Activated T-helper 17 cell treated with anti-CD3 and anti-CD28 coated beads, Interleukin-2, amount 50 U/mL, for 72 hours (primary cell): ENCODE measurements at regions not wholly inside any gene's neighbourhood (a gene's known extent, or its start where the extent isn't known, plus 50 kb on each side); places are given as distances from the start of the nearest gene placed in this dataset.
"Not testable (repeated sequence)": the region's sequence is repeated elsewhere in the genome, so short reads cannot be mapped to it uniquely, and the experiment has no call there.

Experiments used
- ATAC-seq: fragments of 150-1000 bp; cut with Tn5 transposase; replicated peaks from 2 replicates; pipeline ENCODE4 v1.10.0; 2021; ENCODE audit warnings: mild to moderate bottlenecking, moderate library complexity
- H3K27ac Mint-ChIP-seq: one replicate; pipeline ENCODE4 v1.8.0; 2022; ENCODE audit warnings: mixed read lengths
- H3K27me3 Mint-ChIP-seq: one replicate; pipeline ENCODE4 v1.8.0; 2022; ENCODE audit warnings: mixed read lengths
- H3K36me3 Mint-ChIP-seq: one replicate; pipeline ENCODE4 v1.8.0; 2022; ENCODE audit warnings: low read depth, mild to moderate bottlenecking, mixed read lengths
- H3K4me1 Mint-ChIP-seq: one replicate; pipeline ENCODE4 v1.8.0; 2022; ENCODE audit warnings: mixed read lengths
- H3K4me3 Mint-ChIP-seq: one replicate; pipeline ENCODE4 v1.8.0; 2022; ENCODE audit warnings: mild to moderate bottlenecking, mixed read lengths
- H3K9me3 Mint-ChIP-seq: one replicate; pipeline ENCODE4 v1.8.0; 2022; ENCODE audit warnings: mixed read lengths

- Mint-ChIP-seq H3K27me3 (no peaks in the 10 kb centered on the region), H3K36me3 (no peaks in the 10 kb centered on the region), H3K9me3 (no peaks in the 10 kb centered on the region), H3K4me3 (no peak overlapping the region), H3K27ac (no peak overlapping the region), H3K4me1 (no peaks in the 10 kb centered on the region)
- no peak for ATAC-seq
These were observed 200.3 kb downstream of the KTN1 start for GRCh38 chr14:55780156-55780946.

DNA sequence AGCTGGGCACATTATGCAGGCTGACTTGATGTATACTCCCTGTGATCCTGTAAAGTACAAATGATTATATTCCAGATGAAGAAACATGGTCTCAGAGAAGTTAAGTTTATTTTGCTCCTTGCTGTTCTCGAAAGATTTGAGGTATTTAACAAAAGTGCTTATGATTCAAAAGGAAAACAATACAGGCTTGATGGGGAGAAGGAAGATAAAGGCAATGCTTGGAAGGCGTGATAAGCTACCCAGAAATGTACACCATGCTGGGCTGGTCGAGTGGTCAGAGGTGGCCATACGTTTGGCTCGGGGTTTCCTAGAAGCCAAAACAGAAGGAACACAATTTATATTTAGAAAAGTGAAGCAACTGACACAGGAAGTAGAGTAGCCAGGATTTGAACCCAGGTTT is 201.0 kb downstream of the KTN1 start:
- no peaks in the 10 kb centered on the region for H3K9me3 Mint-ChIP-seq
- H3K4me1 Mint-ChIP-seq, result no peaks in the 10 kb centered on the region
- no peak for ATAC-seq
- no peaks in the 10 kb centered on the region for H3K36me3 Mint-ChIP-seq
- no peaks in the 10 kb centered on the region for H3K27me3 Mint-ChIP-seq
- H3K27ac Mint-ChIP-seq, result no peak overlapping the region
- no peak overlapping the region for H3K4me3 Mint-ChIP-seq

DNA sequence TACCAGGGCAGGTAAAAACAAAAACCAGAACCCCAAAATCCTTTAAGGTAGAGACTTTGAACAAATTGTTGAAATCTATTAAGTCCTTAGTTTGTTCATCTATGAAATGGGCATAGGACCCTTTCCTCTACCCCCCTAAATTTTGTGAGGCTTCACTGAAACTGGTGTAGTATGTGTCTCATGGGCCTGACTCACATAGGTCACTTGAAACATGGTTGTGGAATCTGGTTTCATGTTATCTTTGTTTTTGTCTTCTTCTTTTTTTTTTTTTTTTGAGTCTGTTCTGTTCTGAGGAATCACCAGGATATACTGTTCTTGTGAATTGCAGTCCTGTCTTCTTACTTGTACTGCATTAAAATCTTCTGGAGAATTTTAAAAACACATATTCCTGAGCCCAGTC is 202.2 kb downstream of the KTN1 start:
- no peak overlapping the region for H3K4me3 Mint-ChIP-seq
- no peaks in the 10 kb centered on the region for H3K36me3 Mint-ChIP-seq
- no peaks in the 10 kb centered on the region for H3K9me3 Mint-ChIP-seq
- H3K27ac Mint-ChIP-seq, result no peak overlapping the region
- ATAC-seq, result peak; percentile 50
- H3K4me1 Mint-ChIP-seq, result no peaks in the 10 kb centered on the region
- H3K27me3 Mint-ChIP-seq, result no peaks in the 10 kb centered on the region

- H3K36me3 Mint-ChIP-seq, result no peaks in the 10 kb centered on the region
These were observed 209.4 kb downstream of the KTN1 start for GRCh38 chr14:55789406-55789805.

GRCh38 chr14:55794655-55795595 is 214.9 kb downstream of the KTN1 start:
- H3K27ac Mint-ChIP-seq, result no peak overlapping the region
- no peaks in the 10 kb centered on the region for H3K4me1 Mint-ChIP-seq
- H3K9me3 Mint-ChIP-seq, result no peaks in the 10 kb centered on the region
- peak; percentile 71 for ATAC-seq
- no peaks in the 10 kb centered on the region for H3K27me3 Mint-ChIP-seq
- H3K36me3 Mint-ChIP-seq, result no peaks in the 10 kb centered on the region
- no peak overlapping the region for H3K4me3 Mint-ChIP-seq

More at GRCh38 chr14:55789406-55789805, 209.4 kb downstream of the KTN1 start:
- Mint-ChIP-seq H3K9me3 (no peaks in the 10 kb centered on the region), H3K27me3 (no peaks in the 10 kb centered on the region), H3K4me3 (no peak overlapping the region), H3K4me1 (no peaks in the 10 kb centered on the region), H3K27ac (no peak overlapping the region)
- ATAC-seq, result no peak

GRCh38 chr14:55796513-55796912 is 216.5 kb downstream of the KTN1 start:
- not testable (repeated sequence) for H3K36me3 Mint-ChIP-seq, H3K27me3 Mint-ChIP-seq, H3K4me1 Mint-ChIP-seq, H3K27ac Mint-ChIP-seq, H3K9me3 Mint-ChIP-seq, H3K4me3 Mint-ChIP-seq
- ATAC-seq, result peak; percentile 47

DNA sequence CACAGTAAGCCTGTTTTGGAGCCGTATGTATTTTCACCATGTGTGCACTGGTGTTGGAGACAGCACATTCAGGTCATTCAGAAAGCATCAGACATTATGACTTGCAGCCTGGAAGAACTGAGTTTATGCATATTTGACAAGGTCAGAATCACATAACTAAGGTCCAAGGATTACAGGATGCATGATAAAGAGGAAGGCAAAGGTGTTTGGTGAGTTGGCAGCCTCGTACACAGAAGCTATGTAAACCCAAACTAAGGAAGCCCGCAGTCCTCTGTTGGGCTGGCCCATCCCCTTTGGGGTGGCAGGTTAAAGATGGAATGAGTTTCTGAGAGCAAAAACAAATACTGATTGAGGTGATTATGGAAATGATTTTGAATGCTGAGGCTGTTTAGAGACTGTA is 218.4 kb downstream of the KTN1 start:
- Mint-ChIP-seq H3K27ac (peak overlapping the region; percentile 26), H3K27me3 (no peaks in the 10 kb centered on the region), H3K4me3 (no peak overlapping the region), H3K9me3 (peaks cover 3% of the 10 kb centered on the region), H3K36me3 (no peaks in the 10 kb centered on the region), H3K4me1 (peaks cover 13% of the 10 kb centered on the region)
- no peak for ATAC-seq

DNA sequence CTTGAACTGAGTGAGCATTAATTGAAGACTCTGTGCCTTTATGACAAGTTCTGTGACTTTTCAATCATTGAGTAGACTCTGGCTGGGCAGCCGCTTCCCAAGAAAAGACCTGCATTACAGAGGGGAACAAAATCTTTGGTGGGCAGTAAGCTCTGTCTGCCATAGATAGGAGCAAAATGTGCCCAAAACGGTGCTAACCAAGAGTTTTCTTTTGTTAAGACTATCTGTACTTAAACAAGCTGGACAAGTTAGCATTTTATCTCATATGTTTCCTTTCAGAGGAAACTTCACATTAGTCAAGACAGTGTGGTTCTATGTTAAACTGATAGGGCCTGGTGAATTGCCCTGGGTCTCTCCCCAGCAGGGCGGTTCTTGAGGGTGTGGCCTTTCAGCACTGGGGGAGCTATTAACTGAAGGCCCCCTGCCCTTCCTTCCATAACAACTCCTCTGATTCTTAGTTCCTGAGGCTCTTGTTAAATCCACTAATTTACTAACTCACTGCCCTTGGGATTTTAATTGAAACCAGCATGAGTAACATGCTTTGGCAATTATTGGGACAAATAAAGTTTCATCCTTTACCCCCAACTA is 219.6 kb downstream of the KTN1 start:
- Mint-ChIP-seq H3K27ac (no peak overlapping the region), H3K36me3 (no peaks in the 10 kb centered on the region), H3K4me3 (no peak overlapping the region), H3K4me1 (peaks cover 24% of the 10 kb centered on the region), H3K27me3 (no peaks in the 10 kb centered on the region), H3K9me3 (peaks cover 3% of the 10 kb centered on the region)
- no peak for ATAC-seq

- no peaks in the 10 kb centered on the region for H3K36me3 Mint-ChIP-seq
- H3K9me3 Mint-ChIP-seq, result peaks cover 3% of the 10 kb centered on the region
- H3K4me1 Mint-ChIP-seq, result peaks cover 30% of the 10 kb centered on the region
- no peak overlapping the region for H3K4me3 Mint-ChIP-seq
- peak overlapping the region; percentile 26 for H3K27ac Mint-ChIP-seq
- no peaks in the 10 kb centered on the region for H3K27me3 Mint-ChIP-seq
- ATAC-seq, result no peak
These were observed 220.3 kb downstream of the KTN1 start for GRCh38 chr14:55800156-55800785.

GRCh38 chr14:55801121-55801520 is 221.1 kb downstream of the KTN1 start:
- no peak for ATAC-seq

DNA sequence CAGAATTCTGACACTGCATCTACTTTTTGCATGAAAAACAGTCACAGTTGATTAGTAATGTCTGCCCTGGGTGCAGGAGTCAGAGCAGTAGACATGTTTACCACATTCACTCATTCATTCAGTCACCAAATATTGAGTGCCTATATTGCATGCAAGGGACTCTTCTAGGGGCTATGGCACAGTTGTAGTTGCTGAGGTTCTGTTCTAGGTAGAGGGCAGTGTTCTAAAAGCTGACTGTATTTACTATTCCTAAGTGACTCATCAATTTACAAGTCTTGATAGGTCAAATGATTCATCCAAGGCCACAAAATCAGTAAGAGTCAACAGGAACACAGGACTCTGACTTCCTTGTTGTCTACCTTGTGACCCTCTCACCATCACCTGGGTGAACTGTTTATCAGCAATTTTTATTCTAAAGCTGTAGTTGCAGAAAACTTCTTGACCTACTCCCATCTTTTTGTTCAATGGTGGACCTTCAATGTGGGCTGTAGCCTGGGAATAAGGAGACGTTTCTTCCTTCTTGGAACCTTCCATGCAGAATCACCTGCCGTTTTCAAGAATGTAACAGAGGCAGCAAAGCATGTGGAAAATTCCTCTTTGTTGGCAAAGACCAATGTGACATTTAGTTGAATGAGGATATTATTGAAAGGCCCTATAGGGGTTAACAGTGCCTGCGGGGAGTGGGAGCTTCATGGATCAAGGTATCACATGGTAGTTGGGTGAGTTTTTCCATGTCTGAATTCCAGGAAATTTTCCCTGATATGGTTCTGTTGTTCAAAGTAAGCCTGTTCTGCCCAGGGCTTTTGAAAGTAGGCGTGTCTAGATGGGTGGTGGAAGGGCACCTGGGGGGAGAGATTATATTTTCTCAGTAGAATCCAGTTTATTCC is 223.2 kb downstream of the KTN1 start:
- peak overlapping the region; percentile 92 for H3K27ac Mint-ChIP-seq
- H3K4me3 Mint-ChIP-seq, result peak overlapping the region; percentile 63
- peaks cover 3% of the 10 kb centered on the region for H3K9me3 Mint-ChIP-seq
- H3K36me3 Mint-ChIP-seq, result no peaks in the 10 kb centered on the region
- peak; percentile 73 for ATAC-seq
- peaks cover 48% of the 10 kb centered on the region for H3K4me1 Mint-ChIP-seq
- no peaks in the 10 kb centered on the region for H3K27me3 Mint-ChIP-seq

More at GRCh38 chr14:55801121-55801520, 221.1 kb downstream of the KTN1 start:
- Mint-ChIP-seq H3K9me3 (peaks cover 3% of the 10 kb centered on the region), H3K27ac (peak overlapping the region; percentile 26), H3K27me3 (no peaks in the 10 kb centered on the region), H3K4me3 (no peak overlapping the region), H3K4me1 (peaks cover 33% of the 10 kb centered on the region), H3K36me3 (no peaks in the 10 kb centered on the region)

- Mint-ChIP-seq H3K4me3 (peak overlapping the region; percentile 63), H3K9me3 (peaks cover 3% of the 10 kb centered on the region), H3K4me1 (peaks cover 48% of the 10 kb centered on the region), H3K27me3 (no peaks in the 10 kb centered on the region), H3K36me3 (no peaks in the 10 kb centered on the region), H3K27ac (peak overlapping the region; percentile 92)
- ATAC-seq, result peak; percentile 27
These were observed 224.0 kb downstream of the KTN1 start for GRCh38 chr14:55803873-55804553.

GRCh38 chr14:55805250-55805649 is 225.2 kb downstream of the KTN1 start:
- peak; percentile 12 for ATAC-seq
- Mint-ChIP-seq H3K4me3 (peak overlapping the region; percentile 63), H3K27ac (peak overlapping the region; percentile 92), H3K36me3 (no peaks in the 10 kb centered on the region), H3K27me3 (no peaks in the 10 kb centered on the region), H3K9me3 (peaks cover 3% of the 10 kb centered on the region), H3K4me1 (peaks cover 48% of the 10 kb centered on the region)
